Esophagus mucosa (tissue), 1 donor: ENCODE measurements at regions not wholly inside any gene's neighbourhood (a gene's known extent, or its start where the extent isn't known, plus 50 kb on each side); places are given as distances from the start of the nearest gene placed in this dataset.

Experiments
- ATAC-seq: fragments of 200-7000 bp; cut with Tn5 transposase; one replicate; pipeline ENCODE4 v1.9.1; 2020
- donor health status: DM: yes; HTN: yes; CAD: no.

GRCh38 chr9:78745331-78745730 is 448.4 kb downstream of the PSAT1 start:
- no peak for ATAC-seq

- no peak for ATAC-seq
Measured at GRCh38 chr9:78746010-78746409, 449.1 kb downstream of the PSAT1 start.

GRCh38 chr9:78753039-78753438 is 456.1 kb downstream of the PSAT1 start:
- no peak for ATAC-seq

GRCh38 chr9:78756813-78757510 is 460.0 kb downstream of the PSAT1 start:
- no peak for ATAC-seq

- no peak for ATAC-seq
Measured at GRCh38 chr9:78763424-78763823, 466.5 kb downstream of the PSAT1 start.

- no peak for ATAC-seq
Measured at GRCh38 chr9:78765861-78766260, 468.9 kb downstream of the PSAT1 start.

GRCh38 chr9:78767490-78767889 is 470.6 kb downstream of the PSAT1 start:
- ATAC-seq, result no peak

GRCh38 chr9:78769690-78770089 is 472.8 kb downstream of the PSAT1 start:
- ATAC-seq, result peak; percentile 38

GRCh38 chr9:78775211-78775610 is 478.3 kb downstream of the PSAT1 start:
- no peak for ATAC-seq

GRCh38 chr9:78775696-78776295 is 478.9 kb downstream of the PSAT1 start:
- no peak for ATAC-seq

- no peak for ATAC-seq
Measured at GRCh38 chr9:78777747-78778146, 480.8 kb downstream of the PSAT1 start.

- no peak for ATAC-seq
Measured at GRCh38 chr9:78778318-78778717, 481.4 kb downstream of the PSAT1 start.

GRCh38 chr9:78778861-78779374 is 482.0 kb downstream of the PSAT1 start:
- no peak for ATAC-seq

- ATAC-seq, result no peak
Measured at GRCh38 chr9:78781681-78782080, 484.8 kb downstream of the PSAT1 start.

- ATAC-seq, result no peak
Measured at GRCh38 chr9:78782234-78782633, 485.3 kb downstream of the PSAT1 start.

GRCh38 chr9:78782858-78783257 is 485.9 kb downstream of the PSAT1 start:
- no peak for ATAC-seq

GRCh38 chr9:78783743-78784142 is 486.8 kb downstream of the PSAT1 start:
- no peak for ATAC-seq

- no peak for ATAC-seq
Measured at GRCh38 chr9:78786794-78787193, 489.9 kb downstream of the PSAT1 start.

- ATAC-seq, result no peak
Measured at GRCh38 chr9:78788101-78788500, 491.2 kb downstream of the PSAT1 start.

GRCh38 chr9:78791779-78792178 is 494.9 kb downstream of the PSAT1 start:
- ATAC-seq, result peak; percentile 65

GRCh38 chr9:78792745-78793144 is 495.8 kb downstream of the PSAT1 start:
- no peak for ATAC-seq

GRCh38 chr9:78805771-78806170 is 508.8 kb downstream of the PSAT1 start:
- ATAC-seq, result no peak

- no peak for ATAC-seq
Measured at GRCh38 chr9:78806492-78807160, 509.7 kb downstream of the PSAT1 start.

GRCh38 chr9:78807286-78807685 is 510.4 kb downstream of the PSAT1 start:
- ATAC-seq, result no peak
